ENCODE measurements at regions not wholly inside any gene's neighbourhood (a gene's known extent, or its start where the extent isn't known, plus 50 kb on each side); places are given as distances from the start of the nearest gene placed in this dataset.

- no peak for TF ChIP-seq NCOR1 (IDR thresholded peaks at IDR 0.05; ENCODE audit: borderline replicate concordance, low read length)
- TF ChIP-seq SMYD3 (CRISPR knock-in tag; IDR thresholded peaks at IDR 0.05) = no peak
- no peak for TF ChIP-seq FOSL1 (CRISPR knock-in tag; IDR thresholded peaks at IDR 0.05; ENCODE audit: borderline replicate concordance)
- TF ChIP-seq JUNB (CRISPR knock-in tag; IDR thresholded peaks at IDR 0.05; ENCODE audit: borderline replicate concordance) = no peak
- TF ChIP-seq ARID3A (IDR thresholded peaks at IDR 0.05; ENCODE audit: low read depth, low read length) = no peak
- no peak for TF ChIP-seq EP300 (IDR thresholded peaks at IDR 0.05; ENCODE audit: low read depth in 2 of 2, low read length in 2 of 2)
- TF ChIP-seq EP300 (CRISPR knock-in tag; IDR thresholded peaks at IDR 0.05; ENCODE audit: borderline replicate concordance) = no peak
- no peak for TF ChIP-seq ZFP37 (CRISPR knock-in tag; IDR thresholded peaks at IDR 0.05; ENCODE audit: borderline replicate concordance)
- no peak for TF ChIP-seq ZNF264 (CRISPR knock-in tag; IDR thresholded peaks at IDR 0.05)
- TF ChIP-seq, protein P1, sequence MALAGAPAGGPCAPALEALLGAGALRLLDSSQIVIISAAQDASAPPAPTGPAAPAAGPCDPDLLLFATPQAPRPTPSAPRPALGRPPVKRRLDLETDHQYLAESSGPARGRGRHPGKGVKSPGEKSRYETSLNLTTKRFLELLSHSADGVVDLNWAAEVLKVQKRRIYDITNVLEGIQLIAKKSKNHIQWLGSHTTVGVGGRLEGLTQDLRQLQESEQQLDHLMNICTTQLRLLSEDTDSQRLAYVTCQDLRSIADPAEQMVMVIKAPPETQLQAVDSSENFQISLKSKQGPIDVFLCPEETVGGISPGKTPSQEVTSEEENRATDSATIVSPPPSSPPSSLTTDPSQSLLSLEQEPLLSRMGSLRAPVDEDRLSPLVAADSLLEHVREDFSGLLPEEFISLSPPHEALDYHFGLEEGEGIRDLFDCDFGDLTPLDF (CRISPR knock-in tag; IDR thresholded peaks at IDR 0.05) = no peak
- TF ChIP-seq ARNTL (CRISPR knock-in tag; IDR thresholded peaks at IDR 0.05) = no peak
- TF ChIP-seq POLR2A (IDR thresholded peaks at IDR 0.05; ENCODE audit: insufficient read depth in 1 of 2, low read depth in 2 of 2, low read length in 2 of 2) = no peak
- no peak for TF ChIP-seq JUN (CRISPR knock-in tag; IDR thresholded peaks at IDR 0.05)
Observed at GRCh38 chr9:28981129-28981528, 1407.8 kb upstream of the C9orf72 start.
